ENCODE measurements at regions not wholly inside any gene's neighbourhood (a gene's known extent, or its start where the extent isn't known, plus 50 kb on each side); places are given as distances from the start of the nearest gene placed in this dataset.
"Not testable (repeated sequence)": the region's sequence is repeated elsewhere in the genome, so short reads cannot be mapped to it uniquely, and the experiment has no call there.

DNA sequence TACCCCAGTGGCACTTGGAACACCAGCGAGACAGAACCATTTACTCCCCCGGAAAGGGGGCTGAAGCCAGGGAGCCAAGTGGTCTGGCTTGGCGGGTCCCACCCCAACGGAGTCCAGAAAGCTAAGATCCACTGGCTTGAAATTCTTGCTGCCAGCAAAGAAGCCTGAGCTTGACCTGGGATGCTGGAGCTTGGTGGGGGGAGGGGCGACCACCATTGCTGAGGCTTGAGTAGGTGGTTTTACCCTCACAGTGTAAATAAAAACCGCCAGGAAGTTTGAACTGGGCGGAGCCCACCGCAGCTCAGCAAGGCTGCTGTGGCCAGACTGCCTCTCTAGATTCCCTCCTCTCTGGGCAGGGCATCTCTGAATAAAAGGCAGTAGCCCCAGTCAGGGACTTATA, 62.8 kb downstream of the RPS24 start:
- DNase-seq = not testable (repeated sequence)

DNA sequence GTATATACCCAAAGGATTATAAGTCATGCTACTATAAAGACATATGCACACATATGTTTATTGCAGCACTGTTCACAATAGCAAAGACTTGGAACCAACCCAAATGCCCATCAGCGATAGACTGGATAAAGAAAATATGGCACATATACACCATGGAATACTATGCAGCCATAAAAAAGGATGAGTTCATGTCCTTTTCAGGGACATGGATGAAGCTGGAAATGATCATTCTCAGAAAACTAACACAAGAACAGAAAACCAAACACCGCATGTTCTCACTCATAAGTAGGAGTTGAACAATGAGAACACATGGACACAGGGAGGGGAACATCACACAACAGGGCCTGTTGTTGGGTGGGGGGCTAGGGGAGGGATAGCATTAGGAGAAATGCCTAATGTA, 68.9 kb downstream of the RPS24 start:
- not testable (repeated sequence) for DNase-seq

DNA sequence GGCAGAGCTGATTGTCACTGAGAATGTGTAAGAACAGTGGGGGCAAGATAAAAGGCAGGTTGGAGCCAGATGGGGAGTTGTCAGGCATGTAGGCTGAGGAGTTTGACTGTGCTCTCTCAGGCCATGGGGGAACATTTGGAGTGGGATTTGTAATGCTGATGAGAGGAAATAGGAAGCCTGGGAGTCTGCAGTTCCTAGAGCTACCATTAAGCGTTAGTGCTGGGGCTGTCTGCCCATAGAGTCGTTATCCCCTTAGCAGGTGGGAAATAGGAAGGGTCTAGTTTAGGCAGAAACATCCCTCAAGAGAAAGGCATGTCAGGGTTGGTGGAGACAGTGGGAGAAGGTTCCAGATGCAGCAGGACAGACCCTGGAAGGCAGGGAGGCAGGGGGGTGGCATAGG, 75.5 kb downstream of the RPS24 start:
- DNase-seq = no peak

DNA sequence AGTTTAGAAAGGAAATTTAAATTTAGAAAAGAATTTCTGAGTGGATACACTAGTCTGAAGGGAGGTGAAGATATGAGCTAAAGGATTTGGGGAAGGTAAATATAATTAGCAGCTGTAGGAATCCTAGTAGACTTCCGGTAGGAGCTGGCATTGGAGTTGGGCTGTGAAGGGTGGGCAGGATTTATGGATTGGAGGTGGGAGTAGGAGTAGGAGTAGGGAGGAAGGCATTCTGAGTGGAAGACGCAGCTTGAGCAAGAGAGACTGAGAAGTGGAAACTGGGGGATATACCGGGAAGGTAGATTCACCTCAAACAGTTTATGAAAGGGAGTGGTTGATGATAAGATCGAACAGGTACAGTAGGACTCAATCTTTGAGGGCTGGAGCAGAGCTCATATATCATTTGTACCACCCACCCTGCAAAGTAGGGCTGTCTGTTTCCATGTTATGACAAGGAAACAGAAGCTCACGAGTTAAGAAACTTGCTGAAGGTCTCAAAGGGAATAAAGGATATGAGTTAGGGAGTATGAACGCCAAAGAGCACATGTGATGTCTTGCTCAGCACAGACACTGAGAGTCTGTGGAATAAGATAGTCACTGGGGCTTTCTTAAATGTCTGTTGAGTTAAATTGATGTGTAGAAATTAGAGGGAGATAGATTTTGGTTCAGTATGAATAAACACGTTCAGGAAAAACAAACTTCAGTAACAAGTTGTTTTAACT, 81.6 kb downstream of the RPS24 start:
- no peak for DNase-seq

DNA sequence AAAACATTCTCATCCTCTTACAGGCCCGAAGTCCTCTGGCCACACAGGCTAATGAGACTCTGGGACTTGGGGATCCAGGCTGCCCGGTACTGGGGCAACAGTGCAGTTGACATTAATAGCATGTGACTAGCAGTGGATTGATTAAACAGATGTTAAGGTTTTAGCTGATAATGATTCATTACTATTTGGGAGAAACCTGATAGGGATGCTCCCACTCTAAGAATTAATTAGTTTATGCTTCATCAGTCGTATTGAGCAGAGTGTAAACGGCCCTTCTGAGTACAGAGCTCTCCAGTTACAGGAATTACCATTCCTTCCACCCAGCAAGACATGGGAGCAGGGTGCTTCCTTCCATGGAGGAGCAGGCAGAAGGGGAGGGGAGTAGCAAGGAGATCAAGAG, 82.7 kb downstream of the RPS24 start:
- no peak for DNase-seq

DNA sequence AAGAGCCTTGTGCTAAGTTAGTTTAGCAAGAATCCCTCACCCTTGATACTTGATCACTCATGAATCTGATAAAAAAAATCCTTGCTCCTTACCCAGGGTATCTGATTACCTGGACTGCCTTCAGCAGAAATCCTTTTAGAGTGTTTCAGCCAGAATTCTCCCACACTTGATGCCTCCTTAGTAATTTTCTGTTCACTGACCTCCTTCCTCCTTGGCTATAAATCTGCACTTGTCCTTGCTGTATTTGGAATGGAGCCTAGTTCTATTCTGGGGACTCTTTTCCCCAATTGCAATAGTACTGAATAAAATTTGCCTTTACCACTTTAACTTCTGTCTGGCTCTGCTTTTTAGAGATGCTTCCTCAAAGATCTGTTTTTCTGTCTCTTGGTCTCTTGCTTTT, 84.9 kb downstream of the RPS24 start:
- no peak for DNase-seq

DNA sequence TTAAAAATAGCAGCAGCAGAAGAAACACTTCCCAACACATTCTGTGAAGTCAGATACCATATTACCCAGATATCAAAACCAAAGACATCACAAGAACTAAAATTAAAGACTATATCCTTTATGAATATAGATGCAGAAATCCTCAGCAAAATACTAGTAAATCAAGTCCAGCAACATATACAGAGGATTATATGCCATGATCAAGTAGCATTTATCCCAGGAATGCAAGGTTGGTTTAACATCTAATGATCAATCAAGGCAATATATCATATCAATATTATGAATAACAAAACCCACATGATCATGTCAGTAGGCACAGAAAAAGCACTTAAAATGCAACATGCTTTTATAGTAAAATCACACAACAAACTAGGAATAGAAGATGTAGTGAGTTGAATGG, 88.1 kb downstream of the RPS24 start:
- no peak for DNase-seq

DNA sequence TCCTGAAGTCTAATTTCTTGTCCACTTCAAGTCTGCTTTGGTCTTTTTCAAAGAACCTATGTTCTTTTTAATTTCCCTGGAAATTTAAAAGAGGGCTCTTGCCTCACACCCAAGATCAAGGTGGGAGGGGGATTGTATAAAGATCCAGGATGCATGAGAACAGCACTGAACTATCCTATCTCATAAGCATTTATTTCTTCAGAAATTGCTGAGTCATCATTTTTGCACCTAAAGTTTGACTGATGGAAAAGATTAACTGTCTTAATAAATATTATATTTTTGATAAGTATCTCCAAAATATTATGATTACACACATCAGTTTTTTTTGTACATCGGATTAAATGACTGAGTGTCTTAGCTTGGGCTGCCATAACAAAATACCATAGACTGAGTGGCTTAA, 90.5 kb downstream of the RPS24 start:
- DNase-seq = no peak

DNA sequence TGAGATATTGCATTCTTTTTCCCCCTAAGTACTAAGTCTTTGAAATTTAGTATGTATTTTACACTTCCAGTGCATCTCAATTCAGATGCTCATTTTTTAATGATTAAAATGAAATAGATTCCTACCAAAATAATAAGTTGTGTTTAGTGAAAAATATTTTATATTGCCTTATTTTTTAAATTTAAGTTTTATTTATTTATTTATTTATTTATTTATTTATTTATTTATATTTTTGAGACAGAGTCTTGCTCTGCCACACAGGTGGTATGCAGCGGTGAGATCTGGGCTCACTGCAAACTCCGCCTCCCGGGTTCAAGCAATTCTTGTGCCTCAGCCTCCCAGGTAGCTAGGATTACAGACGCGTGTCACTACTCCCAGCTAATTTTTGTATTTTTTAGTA, 95.5 kb downstream of the RPS24 start:
- no peak for DNase-seq

DNA sequence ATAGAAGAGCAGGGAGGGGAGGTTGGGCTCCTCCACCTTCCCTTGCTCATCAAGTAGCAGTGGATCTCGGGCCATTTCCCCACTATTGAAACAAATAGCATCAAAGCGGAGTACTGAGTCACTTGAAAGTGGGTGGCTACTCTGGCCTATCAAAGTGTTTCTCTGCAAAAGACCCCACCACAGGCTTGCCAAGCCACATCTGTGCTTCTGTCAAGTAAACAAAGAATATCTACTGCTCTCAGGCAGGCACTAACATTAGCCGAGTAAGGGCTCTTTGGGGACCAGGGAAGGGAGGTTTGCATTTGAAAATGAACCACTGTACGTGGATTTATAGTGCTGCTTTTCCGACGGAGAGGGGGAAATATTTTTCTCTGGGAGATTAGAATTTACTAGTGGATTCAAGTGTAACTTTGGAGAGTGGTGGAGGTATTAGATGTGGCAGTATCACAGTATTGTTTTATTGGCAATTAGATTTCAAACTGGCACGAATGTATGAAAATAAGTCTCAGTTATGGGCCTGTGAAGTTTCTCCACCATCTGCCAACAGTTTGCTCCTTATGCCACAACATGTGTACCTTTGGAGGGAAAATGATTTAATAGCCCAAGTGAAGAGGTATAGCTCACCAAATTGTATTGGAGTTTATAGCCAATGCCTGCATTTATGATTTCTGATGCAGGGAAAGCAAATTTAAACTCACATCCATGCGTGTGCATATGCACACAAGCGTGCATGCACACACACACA, 97.5 kb downstream of the RPS24 start:
- DNase-seq = no peak

DNA sequence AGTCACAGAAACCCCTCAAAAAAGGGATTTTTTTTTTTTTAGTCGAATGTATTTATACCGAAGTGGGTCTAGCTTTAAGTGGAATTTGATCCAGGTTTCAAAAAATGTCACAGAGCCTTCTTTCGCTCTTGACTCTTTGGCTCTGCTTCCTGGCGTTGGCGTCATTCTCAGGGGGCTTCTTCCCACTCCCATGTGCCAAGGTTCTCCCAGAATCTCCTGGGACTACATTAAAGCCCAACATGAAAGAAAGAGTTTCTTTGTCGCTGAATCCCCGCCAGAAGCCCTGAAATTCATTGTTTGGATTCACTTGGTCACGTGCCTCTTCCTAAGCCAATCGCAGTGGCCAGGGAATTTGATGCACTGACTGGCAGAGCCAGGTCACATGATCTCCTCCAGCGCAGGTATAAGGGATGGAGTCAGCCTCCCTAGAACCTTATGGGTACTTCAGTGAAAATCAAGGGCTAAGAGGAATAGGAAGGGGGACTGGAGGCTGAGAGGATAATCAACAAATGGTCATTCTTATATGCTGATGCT, 101.2 kb downstream of the RPS24 start:
- no peak for DNase-seq

DNA sequence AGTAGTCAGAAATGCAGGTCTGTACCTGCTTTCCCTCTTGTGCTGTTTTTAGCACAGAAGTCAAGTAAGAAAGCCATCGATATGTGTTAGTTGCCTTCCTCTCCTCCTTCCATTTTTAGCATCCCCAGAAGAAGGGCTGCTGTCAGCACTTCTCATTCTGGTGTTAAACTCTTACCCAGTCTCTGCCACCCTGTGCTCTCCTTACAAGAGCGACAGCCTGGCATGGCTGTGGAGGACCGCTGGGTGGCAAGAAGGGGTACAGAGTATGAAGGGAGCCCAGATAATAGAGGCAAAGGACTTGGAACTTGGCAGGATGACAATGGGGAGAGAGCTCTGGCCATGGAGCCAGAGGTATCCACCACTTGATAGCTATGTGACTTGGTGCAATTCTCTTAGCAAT, 103.5 kb downstream of the RPS24 start:
- DNase-seq = no peak

DNA sequence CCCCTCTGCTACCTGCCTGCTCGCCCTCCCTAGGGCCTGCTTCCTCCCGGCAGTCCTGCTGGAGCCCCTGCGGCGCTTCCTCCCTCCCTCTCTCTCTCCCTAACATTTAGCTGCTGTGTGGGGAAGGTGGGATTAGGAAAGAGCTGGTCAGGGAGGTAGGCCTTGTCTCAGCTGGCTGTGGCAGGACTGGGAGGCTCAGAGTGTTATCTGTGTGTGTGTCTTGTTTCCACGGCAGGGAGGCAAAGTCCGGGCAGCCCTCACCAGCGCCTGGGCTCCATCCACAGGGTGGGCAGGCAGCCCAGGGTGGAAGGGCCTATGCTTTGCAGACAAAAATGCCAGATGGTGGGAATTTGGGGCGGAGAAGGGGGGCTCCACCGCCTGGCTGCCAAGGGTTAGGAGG, 105.7 kb downstream of the RPS24 start:
- DNase-seq = no peak

DNA sequence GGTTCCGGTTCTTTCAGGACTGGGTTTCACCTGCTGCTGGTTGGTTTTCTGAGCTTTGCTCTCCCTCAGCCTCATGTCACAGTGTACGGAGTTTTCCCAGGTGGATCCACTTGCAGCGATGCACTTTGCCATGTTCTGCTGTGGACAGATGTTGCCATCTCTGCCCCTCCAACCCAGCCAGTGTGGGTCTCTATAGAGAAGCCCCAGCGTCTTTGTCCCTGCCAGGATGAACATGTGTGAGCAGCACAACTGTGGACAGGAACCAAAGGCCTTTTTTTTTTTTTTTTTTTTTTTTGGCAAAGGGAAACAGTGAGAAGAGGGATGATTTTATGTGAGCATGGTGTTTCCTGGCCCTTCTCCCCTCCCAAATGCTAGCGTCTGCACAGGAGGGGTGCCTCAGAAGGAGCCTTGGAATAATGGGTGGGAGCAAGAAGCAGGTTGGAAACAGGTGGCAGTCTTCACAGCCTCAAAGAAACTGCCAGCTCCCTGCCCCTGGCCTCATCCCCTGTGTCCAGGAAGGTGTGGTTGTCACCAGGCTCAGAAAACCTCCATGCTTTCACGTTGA, 106.5 kb downstream of the RPS24 start:
- DNase-seq = no peak

DNA sequence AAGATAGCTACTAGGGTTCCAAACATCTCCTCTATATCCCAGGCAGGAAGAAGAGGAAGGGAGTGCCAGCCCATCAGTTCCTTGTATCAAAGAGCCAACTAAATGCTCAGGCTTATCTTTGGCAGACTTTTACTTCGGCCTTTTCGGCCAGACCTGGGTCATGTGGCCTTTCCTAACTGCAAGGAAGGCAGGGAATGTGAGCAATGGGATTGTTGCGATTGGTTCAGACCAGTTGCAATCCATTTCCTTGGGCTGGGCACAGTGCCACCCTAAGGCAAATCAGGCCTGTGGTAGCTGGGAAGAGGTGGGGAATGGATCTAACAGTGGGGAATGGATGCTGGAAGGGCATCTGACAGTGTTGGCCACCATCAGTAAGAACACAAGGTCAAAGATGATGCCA, 109.9 kb downstream of the RPS24 start:
- no peak for DNase-seq

DNA sequence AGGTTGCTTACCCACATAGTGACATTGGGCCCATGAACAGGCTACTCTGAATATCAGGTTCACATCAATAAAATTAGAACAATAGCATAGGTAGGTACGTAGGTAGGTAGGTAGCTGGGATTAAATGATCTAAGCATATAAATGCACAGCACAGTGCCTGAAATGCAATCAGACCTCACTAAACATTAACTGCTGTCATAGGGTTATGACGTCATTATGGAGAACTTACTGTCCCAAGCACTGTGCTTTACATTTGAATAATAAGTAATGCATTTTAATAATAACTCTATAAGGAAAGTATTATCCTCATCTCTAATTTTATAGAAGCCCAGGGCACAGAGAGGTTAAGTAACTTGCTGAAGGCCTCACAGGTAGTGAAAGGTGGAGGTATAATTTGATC, 112.5 kb downstream of the RPS24 start:
- DNase-seq = no peak

DNA sequence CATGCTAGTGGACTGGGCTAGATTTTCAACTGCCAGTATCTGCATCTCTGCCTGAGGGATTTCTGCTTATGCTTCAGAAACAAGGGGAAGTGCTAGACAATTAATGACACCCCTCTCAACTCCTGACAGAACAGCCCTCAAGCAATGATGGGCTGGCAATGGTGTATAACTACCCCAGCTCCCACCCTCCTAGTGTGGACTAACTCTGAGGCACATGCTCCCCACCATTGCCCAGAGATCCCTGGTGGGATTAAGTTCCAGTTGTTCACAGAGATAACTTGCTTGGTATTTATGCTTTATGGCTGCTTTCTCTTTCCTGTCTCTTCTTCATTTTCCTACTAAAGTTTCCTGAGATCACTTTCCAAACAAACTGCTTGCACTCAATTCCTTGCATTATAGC, 113.5 kb downstream of the RPS24 start:
- no peak for DNase-seq

DNA sequence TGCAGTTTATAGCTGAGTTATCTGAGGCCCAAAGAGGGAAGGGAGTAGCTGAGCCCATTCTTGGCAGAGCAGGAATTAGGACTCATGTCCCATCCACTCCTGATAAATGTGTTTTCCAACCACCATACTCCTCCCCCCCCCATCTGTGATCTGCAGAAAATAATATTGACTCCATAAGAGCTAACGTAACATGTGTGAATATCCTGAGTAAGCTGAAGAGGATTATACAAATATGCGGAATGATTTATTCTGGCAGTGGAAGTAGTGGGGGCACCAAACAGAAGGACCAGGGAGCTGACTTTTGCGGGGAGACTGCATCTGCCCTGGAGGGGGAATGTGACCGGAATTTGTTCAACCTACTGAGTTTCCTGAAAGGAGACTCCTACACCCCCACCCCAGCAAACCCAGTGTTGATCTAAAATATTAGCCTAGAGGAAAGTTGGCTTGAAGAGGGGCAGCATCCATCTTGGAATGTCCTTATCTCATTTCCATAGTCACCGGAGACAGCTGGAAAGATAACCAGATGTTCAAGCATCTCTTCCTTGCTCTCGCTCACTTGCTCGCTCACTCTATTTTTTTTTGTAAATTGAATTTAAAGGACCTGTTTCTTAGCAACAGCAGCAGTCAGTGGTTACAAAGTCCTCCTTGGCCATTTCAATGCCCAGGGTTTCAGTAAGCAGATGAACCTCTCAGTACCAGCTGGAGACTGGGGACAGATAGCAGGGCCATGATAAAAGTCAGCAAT, 114.7 kb downstream of the RPS24 start:
- DNase-seq = no peak

DNA sequence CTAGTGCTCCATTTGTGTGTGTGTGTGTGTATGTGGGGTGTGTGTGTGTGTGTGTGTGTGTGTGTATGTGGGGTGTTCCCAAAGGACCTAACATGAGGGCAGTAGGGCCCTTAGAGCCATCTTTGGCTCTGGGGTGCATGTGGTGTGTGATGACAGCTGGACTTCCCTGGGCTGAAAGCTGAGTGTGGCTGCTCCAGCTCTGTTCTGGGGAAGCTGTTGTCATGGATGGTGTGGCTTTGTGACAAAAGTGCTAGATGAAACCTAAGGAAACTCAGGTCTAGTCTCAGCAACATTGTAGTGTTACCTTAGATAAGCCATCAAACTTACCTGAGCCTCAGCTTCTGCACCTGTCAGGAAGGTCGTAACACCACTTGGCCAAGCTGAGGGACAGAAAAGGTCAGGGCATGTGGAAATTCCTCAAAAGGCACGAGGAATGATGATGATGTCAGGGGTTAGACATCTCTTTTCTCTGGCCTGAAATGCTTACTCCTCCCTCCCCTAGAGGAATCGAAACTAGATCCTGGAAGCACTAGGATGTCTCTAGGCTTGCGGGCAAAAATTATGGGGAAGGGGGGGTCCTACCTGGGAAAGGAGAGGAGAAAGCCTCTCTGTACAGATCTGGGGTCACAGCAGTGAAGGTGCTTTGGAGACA, 115.4 kb downstream of the RPS24 start:
- DNase-seq = no peak

DNA sequence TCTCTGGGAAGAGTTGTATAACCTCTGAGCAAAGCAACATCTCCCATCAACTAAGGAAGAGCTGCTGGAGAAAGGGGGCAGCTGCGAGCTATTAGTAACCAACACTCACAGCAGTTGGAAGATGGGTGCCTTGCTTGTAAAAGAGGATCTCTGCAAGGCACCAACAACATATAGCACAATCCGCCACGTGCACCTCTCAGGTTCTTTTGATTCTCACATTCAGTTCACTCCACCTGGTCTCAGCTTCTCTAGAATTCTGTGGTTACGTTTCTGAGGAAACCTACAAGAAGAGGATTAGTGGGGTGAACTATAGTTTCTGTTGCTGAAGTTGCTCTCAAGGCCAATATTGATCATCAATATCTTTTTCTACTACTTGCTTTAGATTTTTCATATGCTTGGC, 117.1 kb downstream of the RPS24 start:
- no peak for DNase-seq

DNA sequence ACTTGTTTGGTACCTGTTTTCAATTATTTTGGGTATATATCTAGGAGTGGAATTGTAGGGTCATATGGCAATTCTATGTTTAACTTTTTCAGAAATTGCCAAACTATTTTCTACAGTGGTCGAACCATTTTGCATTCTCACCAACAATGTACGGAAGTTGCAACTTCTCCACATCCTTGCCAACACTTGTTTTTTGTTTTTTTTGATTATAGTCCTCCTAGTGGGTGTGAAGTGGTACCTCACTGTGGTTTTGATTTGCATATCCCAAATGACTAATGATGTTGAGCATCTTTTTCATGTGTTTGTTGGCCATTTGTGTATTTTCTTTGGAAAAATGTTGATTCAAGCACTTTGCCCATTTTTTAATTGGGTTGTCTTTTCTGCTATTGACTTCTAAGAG, 122.1 kb downstream of the RPS24 start:
- DNase-seq = no peak

DNA sequence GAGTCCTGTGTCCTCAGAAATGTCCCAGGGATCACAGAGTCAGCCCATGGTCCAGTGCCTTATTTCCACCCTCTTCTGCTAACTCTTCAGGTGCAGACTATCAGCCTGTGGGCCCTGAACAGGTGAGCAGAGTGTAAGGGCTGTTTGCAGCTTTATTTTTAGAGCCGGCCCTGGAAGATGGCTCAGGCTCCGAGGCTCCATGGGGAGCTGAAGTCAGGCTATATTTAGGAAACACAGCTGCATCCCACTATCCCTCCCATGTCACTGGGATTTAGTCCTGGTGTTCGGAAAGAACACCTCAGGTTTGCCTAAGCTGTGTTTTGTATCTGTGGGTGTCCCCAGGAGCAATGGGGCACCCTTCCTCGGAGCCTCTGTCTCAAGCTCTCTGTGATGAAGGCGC, 126.9 kb downstream of the RPS24 start:
- no peak for DNase-seq

DNA sequence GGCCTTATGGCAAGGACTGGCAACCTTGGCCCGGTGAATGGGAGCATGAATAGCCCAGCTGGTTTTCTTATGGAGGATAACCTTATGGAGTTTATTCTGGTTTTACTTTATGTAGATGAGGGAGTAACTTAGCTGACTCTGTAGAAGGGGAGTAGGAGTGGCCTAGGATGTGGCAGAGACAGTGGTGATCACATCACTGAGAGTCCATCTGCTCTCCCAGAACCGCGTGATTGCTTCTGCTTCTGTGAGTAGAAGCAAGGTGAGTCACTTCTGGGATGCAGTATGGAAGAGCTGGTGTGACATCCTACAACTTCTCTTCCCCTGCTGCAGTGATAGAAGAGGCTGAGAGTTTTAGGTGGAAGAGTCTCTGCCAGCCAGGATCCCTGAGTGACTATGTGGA, 129.2 kb downstream of the RPS24 start:
- no peak for DNase-seq

Data from SIG-M5 (cell line).